ENCODE measurements at regions not wholly inside any gene's neighbourhood (a gene's known extent, or its start where the extent isn't known, plus 50 kb on each side); places are given as distances from the start of the nearest gene placed in this dataset.

DNA sequence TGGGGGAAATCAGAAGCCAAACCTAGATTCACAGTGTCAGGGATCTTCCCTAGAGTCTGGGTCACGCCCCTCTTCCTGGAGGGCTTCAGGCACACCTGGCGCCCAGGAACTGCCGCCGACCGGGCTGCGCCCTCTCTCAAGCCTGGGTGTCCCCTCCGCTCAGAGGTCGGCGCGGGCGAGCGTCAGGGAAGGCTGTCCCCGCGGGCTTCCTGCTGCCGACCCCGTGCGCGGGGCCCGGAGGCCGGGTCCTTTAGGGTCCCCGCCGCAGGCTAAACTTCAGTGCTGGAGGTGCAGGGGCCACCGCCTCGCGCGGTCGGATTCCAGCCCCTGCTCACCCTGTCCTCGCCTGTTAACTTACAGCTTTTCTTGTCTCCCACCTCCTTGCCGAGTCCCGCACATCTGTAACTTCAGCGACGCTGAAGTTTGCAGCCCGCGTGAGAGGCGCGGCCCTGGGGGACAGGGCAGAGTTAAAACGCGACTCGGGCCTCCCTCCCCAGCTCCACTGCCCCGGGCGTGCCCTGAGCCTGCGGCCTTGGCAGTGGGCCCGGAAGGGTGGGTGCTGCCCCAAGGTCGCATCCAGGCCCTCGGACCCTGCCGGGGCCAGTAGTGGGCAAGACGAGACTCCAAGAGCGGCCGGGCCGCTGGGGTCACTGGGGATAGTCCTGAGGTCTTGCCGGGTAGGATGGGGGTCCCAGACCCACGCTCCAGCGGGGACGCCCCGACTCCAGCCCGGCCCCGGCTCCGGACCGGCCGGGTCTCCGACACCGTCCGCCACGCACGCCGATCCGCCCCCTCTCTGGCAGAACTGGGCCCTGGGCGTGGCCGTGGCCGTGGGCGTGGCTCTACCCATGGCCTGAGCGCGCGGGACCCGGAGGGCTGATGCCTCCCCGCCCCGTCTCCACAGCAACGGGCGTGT is 95.6 kb upstream of the ZNF98 start:
- H3K36me3 Mint-ChIP-seq (ENCODE audit: low read depth): no peaks in the 10 kb centered on the region
- CTCF ChIA-PET: no interaction called here
- H3K27ac ChIP-seq (ENCODE audit: low read depth in 1 of 2, low read length in 2 of 2): no peak overlapping the region
- H3K27me3 Mint-ChIP-seq: no peaks in the 10 kb centered on the region
- no peak for DNase-seq
- H3K9me3 ChIP-seq (ENCODE audit: control insufficient read depth in 1 of 2, insufficient read depth in 1 of 2, low read length in 2 of 2): peaks cover 35 to 65% of the 10 kb centered on the region in 2 experiments
- POLR2A ChIA-PET: no interaction called here
- H3K9me3 Mint-ChIP-seq: peaks cover 8% of the 10 kb centered on the region
- H3K36me3 ChIP-seq (ENCODE audit: insufficient read depth, low read length): no peaks in the 10 kb centered on the region
- no peaks in the 10 kb centered on the region for H3K4me1 ChIP-seq (ENCODE audit: insufficient read depth, low read length)
- no peak for TF ChIP-seq CTCF (IDR thresholded peaks at IDR 0.05)
- intact Hi-C loops (cut with DNase I, micrococcal nuclease): no loop called here
- H3K27ac Mint-ChIP-seq: no peak overlapping the region
- no peak overlapping the region for H3K4me3 Mint-ChIP-seq
- H3K4me1 Mint-ChIP-seq (ENCODE audit: low read depth): no peaks in the 10 kb centered on the region
- no peaks in the 10 kb centered on the region for H3K27me3 ChIP-seq (ENCODE audit: control insufficient read depth in 1 of 2, insufficient read depth in 2 of 2, low read length in 2 of 2)
- H3K4me3 ChIP-seq (ENCODE audit: low read length): no peak overlapping the region
- no peak for ATAC-seq (ENCODE audit: poor library complexity)

DNA sequence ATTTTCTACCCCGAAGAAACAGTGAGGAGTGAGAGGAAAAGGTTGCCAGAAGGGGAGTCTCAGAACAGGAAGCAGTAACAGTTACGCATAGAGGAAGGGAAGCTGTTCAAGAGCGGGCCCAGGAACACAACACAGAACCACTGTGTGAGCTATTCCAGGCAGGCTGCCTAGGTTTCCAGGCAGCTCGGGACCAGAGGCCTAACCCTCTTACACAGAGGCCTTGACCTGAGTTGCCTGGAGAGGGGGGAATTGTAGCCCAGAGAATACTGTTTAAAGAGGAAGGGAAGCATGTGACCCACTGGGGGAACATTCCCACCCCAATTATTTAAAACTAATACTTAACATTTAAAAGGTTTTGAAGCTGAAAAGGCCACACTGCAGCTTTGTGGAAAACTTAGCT is 93.3 kb upstream of the ZNF98 start:
- H3K4me3 Mint-ChIP-seq: no peak overlapping the region
- Histone ChIP-seq H3K27ac (ENCODE audit: low read depth in 1 of 2, low read length in 2 of 2) (no peak overlapping the region), H3K4me1 (ENCODE audit: insufficient read depth, low read length) (no peaks in the 10 kb centered on the region), H3K36me3 (ENCODE audit: insufficient read depth, low read length) (no peaks in the 10 kb centered on the region), H3K9me3 (ENCODE audit: control insufficient read depth in 1 of 2, insufficient read depth in 1 of 2, low read length in 2 of 2) (peaks cover 39 to 83% of the 10 kb centered on the region in 2 experiments), H3K27me3 (ENCODE audit: control insufficient read depth in 1 of 2, insufficient read depth in 2 of 2, low read length in 2 of 2) (no peaks in the 10 kb centered on the region), H3K4me3 (ENCODE audit: low read length) (no peak overlapping the region)
- ChIA-PET POLR2A (no interaction called here), CTCF (no interaction called here)
- no peak for DNase-seq
- no peak for ATAC-seq (ENCODE audit: poor library complexity)
- no peak for TF ChIP-seq CTCF (IDR thresholded peaks at IDR 0.05)
- intact Hi-C loops (cut with DNase I, micrococcal nuclease): no loop called here
- H3K36me3 Mint-ChIP-seq (ENCODE audit: low read depth): no peaks in the 10 kb centered on the region
- peaks cover 12% of the 10 kb centered on the region for H3K9me3 Mint-ChIP-seq
- no peaks in the 10 kb centered on the region for H3K4me1 Mint-ChIP-seq (ENCODE audit: low read depth)
- no peaks in the 10 kb centered on the region for H3K27me3 Mint-ChIP-seq
- H3K27ac Mint-ChIP-seq: no peak overlapping the region

DNA sequence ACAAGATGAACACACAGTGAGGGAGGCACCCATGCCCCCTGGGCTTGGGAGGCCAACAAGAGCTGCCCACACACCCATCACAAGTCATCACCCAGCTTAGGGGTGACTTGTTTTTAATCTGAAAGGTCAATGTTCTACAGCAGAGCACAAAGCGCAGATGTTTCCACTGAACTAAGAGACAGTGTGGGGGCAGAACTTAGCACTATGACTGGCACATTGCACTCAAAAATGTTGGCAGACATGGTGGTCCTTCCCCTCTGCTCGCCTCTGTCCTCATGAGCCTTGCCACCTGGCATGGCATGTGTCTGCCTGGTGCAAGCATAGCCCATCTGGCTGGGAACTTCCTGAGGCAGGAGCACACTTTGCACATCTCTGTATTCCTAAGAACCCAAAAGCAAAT is 81.4 kb upstream of the ZNF98 start:
- Histone ChIP-seq H3K4me1 (ENCODE audit: insufficient read depth, low read length) (no peaks in the 10 kb centered on the region), H3K9me3 (ENCODE audit: control insufficient read depth in 1 of 2, insufficient read depth in 1 of 2, low read length in 2 of 2) (peaks cover 24 to 60% of the 10 kb centered on the region in 2 experiments), H3K27me3 (ENCODE audit: control insufficient read depth in 1 of 2, insufficient read depth in 2 of 2, low read length in 2 of 2) (no peaks in the 10 kb centered on the region), H3K4me3 (ENCODE audit: low read length) (no peak overlapping the region), H3K27ac (ENCODE audit: low read depth in 1 of 2, low read length in 2 of 2) (no peak overlapping the region), H3K36me3 (ENCODE audit: insufficient read depth, low read length) (no peaks in the 10 kb centered on the region)
- ATAC-seq (ENCODE audit: poor library complexity) (no peak), DNase-seq (no peak)
- ChIA-PET POLR2A (no interaction called here), CTCF (no interaction called here)
- TF ChIP-seq CTCF (IDR thresholded peaks at IDR 0.05): no peak
- Mint-ChIP-seq H3K9me3 (peaks cover 9% of the 10 kb centered on the region), H3K27ac (no peak overlapping the region), H3K27me3 (no peaks in the 10 kb centered on the region), H3K4me3 (no peak overlapping the region), H3K4me1 (ENCODE audit: low read depth) (no peaks in the 10 kb centered on the region), H3K36me3 (ENCODE audit: low read depth) (peaks cover 3% of the 10 kb centered on the region)
- intact Hi-C loops (cut with DNase I, micrococcal nuclease): no loop called here
